Left lung (tissue), 4 donors: ENCODE measurements at regions not wholly inside any gene's neighbourhood (a gene's known extent, or its start where the extent isn't known, plus 50 kb on each side); places are given as distances from the start of the nearest gene placed in this dataset.
"Not testable (repeated sequence)": the region's sequence is repeated elsewhere in the genome, so short reads cannot be mapped to it uniquely, and the experiment has no call there.

Source experiments
- ATAC-seq: fragments of 200-7000 bp; cut with Tn5 transposase; one replicate; pipeline ENCODE4 v1.9.1; 2020; ENCODE audit warnings: moderate library complexity
- DNase-seq, 4 donors: peaks; one replicate each; pipeline ENCODE4 v3.0.0-alpha.2; 2013 to 2020
- H3K27ac ChIP-seq, 2 donors: fragments of 200-600 bp; sonication (generic) in 1 of 2; one replicate each; pipeline versions ENCODE4 v1.5.0 to v1.8.0; 2020 to 2021
- H3K27me3 ChIP-seq, 2 donors: fragments of 200-600 bp; sonication (generic) in 1 of 2; one replicate each; pipeline versions ENCODE4 v1.5.0 to v1.8.0; 2020 to 2021
- H3K36me3 ChIP-seq, 2 donors: fragments of 200-600 bp; sonication (generic) in 1 of 2; one replicate each; pipeline versions ENCODE4 v1.5.0 to v1.8.0; 2020 to 2021
- H3K4me1 ChIP-seq, 2 donors: fragments of 200-600 bp; one replicate each; pipeline ENCODE4 v1.8.0; 2021
- H3K4me3 ChIP-seq, 2 donors: fragments of 200-600 bp; sonication (generic) in 1 of 2; one replicate each; pipeline versions ENCODE4 v1.5.0 to v1.8.0; 2020 to 2021; ENCODE audit warnings: mild to moderate bottlenecking in 1 of 2
- H3K9me3 ChIP-seq, 2 donors: fragments of 200-600 bp; sonication (generic) in 1 of 2; one replicate each; pipeline versions ENCODE4 v1.5.0 to v1.8.0; 2020 to 2021
- intact Hi-C, 2 donors: fragments of 100-400 bp; cut with DNase I; formaldehyde crosslinking; loops; one replicate each; pipeline versions ENCODE4 v1.11.2 to v1.14.2; 2022
- TF ChIP-seq, protein P1 (sequence below), 2 donors: fragments of 200-600 bp; sonication (generic) in 1 of 2; IDR thresholded peaks; one replicate each; pipeline versions ENCODE4 v1.5.0 to v1.8.0; 2021; ENCODE audit warnings: antibody characterized with exemption in 2 of 2
- donor health status: DM: no; HTN: yes; CAD: no.
- donor health status: DM: no; HTN: no; CAD: no.

DNA sequence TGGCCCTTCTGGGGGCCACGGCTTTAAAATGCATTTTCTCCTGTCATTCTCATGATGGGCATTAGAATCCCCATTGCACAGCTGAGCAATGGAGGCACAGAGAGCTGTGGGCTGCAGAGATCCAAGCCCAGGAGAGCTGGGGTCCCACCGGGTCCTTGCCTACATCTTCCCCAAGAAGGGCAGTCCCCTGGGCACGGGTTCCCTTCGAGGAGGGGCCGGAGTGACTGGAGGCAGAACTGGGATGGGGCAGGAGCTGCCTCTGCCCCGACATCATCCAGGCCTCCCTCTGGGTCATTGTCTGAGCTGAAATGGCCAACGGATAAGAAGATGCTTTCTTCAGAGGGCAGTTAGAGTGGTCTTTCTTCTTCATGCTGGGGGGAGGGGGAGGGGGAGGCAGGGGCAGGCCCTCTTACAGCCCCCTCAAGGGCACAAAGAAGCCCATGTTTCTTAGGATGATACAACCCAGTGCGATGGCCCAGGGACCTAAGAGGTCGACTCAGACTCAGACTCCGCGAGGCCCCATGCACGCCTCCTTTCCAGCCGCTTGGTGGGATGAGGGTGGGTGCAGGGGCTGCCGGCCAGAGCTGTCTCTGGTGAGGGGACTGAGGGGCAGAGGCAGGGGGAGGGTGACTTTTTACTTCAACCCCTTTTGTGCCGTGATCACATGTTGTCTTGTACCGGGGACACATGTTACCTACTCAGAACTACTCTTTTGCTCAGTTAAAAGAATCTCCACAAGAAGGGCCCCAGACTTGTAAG, 112.4 kb upstream of the IRX2 start:
- TF ChIP-seq, protein P1, sequence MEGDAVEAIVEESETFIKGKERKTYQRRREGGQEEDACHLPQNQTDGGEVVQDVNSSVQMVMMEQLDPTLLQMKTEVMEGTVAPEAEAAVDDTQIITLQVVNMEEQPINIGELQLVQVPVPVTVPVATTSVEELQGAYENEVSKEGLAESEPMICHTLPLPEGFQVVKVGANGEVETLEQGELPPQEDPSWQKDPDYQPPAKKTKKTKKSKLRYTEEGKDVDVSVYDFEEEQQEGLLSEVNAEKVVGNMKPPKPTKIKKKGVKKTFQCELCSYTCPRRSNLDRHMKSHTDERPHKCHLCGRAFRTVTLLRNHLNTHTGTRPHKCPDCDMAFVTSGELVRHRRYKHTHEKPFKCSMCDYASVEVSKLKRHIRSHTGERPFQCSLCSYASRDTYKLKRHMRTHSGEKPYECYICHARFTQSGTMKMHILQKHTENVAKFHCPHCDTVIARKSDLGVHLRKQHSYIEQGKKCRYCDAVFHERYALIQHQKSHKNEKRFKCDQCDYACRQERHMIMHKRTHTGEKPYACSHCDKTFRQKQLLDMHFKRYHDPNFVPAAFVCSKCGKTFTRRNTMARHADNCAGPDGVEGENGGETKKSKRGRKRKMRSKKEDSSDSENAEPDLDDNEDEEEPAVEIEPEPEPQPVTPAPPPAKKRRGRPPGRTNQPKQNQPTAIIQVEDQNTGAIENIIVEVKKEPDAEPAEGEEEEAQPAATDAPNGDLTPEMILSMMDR (IDR thresholded peaks at IDR 0.05) = no peak
- Histone ChIP-seq H3K36me3 (no peaks in the 10 kb centered on the region), H3K9me3 (peaks cover 0 to 9% of the 10 kb centered on the region in 2 donors), H3K27ac (no peak overlapping the region), H3K4me1 (no peaks in the 10 kb centered on the region), H3K27me3 (peaks cover 0 to 18% of the 10 kb centered on the region in 2 donors), H3K4me3 (no peak overlapping the region)
- intact Hi-C loops = no loop called here
- DNase-seq (no peak), ATAC-seq (no peak)

- TF ChIP-seq, protein P1 (IDR thresholded peaks at IDR 0.05) = no peak
- Histone ChIP-seq H3K4me3 (no peak overlapping the region), H3K9me3 (peaks cover 0 to 9% of the 10 kb centered on the region in 2 donors), H3K27ac (no peak overlapping the region), H3K4me1 (no peaks in the 10 kb centered on the region), H3K27me3 (peaks cover 0 to 18% of the 10 kb centered on the region in 2 donors), H3K36me3 (no peaks in the 10 kb centered on the region)
- intact Hi-C loops = no loop called here
- DNase-seq (no peak), ATAC-seq (no peak)
Measured at GRCh38 chr5:2863133-2863532, 111.7 kb upstream of the IRX2 start.

- peaks cover 0 to 18% of the 10 kb centered on the region in 2 donors for H3K27me3 ChIP-seq
- intact Hi-C loops, H3K27ac ChIP-seq, H3K4me3 ChIP-seq, H3K4me1 ChIP-seq, DNase-seq, H3K36me3 ChIP-seq, ATAC-seq, H3K9me3 ChIP-seq: not testable (repeated sequence)
Measured at GRCh38 chr5:2862176-2862575, 110.7 kb upstream of the IRX2 start.

DNA sequence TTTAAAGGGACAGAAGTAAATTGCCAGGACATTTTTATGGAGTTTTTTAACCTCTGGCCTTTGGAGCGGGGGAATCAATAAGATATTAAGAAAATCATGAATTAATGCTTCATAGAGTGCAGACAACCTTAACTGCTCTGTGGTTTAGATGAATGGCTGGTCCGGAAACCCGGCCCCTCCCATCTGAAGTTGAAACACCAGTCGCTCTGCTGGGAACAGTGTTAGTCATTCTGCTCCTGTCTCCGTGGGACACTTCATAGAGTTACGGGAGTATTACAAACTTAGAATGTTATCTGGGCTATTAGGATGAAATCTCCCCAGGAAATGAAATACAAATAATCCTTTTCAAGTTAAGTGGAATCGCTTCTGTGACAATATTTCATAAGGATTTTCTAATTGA, 110.1 kb upstream of the IRX2 start:
- DNase-seq (no peak), ATAC-seq (peak; percentile 68)
- no peak overlapping the region for H3K27ac ChIP-seq
- peaks cover 0 to 9% of the 10 kb centered on the region in 2 donors for H3K9me3 ChIP-seq
- no peaks in the 10 kb centered on the region for H3K36me3 ChIP-seq
- TF ChIP-seq, protein P1 (IDR thresholded peaks at IDR 0.05) = no peak
- H3K4me3 ChIP-seq = no peak overlapping the region
- intact Hi-C loops = no loop called here
- H3K4me1 ChIP-seq = no peaks in the 10 kb centered on the region
- peaks cover 0 to 18% of the 10 kb centered on the region in 2 donors for H3K27me3 ChIP-seq

DNA sequence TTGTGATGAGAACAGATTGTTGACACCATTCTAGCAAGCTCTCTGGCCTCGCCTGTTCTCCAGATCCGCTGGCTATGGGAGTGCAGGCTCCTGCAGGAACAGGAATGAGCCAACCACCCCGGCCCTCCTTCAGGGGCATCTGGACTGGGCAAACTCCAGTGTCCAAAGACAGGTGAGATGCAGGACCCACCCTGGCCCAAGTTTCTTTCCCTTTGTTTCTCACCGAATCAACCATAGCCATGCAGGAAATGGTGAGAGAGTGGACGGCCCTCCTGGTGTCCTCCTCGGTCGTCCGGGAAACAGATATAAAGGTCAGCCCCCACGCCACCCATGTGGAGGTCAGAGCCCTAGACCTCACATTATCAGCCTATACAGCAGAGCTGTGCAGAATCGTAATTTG, 108.6 kb upstream of the IRX2 start:
- ATAC-seq (no peak), DNase-seq (no peak)
- H3K27ac ChIP-seq = no peak overlapping the region
- peaks cover 0 to 4% of the 10 kb centered on the region in 2 donors for H3K9me3 ChIP-seq
- H3K27me3 ChIP-seq = peaks cover 0 to 18% of the 10 kb centered on the region in 2 donors
- H3K4me3 ChIP-seq = no peak overlapping the region
- TF ChIP-seq, protein P1 (IDR thresholded peaks at IDR 0.05) = no peak
- H3K4me1 ChIP-seq = no peaks in the 10 kb centered on the region
- intact Hi-C loops = no loop called here
- no peaks in the 10 kb centered on the region for H3K36me3 ChIP-seq

DNA sequence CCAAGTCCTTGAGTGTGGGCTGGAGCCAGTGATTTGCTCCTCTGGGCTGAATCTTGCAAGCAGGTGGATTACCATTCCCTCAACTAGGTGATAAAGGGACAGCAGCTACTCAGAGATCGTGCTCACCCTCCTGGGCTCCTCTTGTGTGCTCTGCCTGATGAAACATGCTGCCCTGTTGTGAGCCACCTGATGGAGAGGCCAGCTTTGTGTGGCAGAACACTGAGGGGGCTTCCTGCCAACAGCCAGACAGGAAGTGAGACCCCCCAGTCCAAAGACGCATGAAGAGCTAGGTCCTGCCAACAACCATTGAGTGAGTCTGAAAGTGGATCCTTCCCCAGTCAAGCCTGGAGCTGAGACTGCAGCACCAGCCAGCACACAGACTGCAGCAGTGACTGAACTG, 106.4 kb upstream of the IRX2 start:
- ATAC-seq (no peak), DNase-seq (no peak)
- H3K27me3 ChIP-seq = peaks cover 0 to 18% of the 10 kb centered on the region in 2 donors
- H3K4me1 ChIP-seq = no peaks in the 10 kb centered on the region
- intact Hi-C loops = no loop called here
- TF ChIP-seq, protein P1 (IDR thresholded peaks at IDR 0.05) = no peak
- H3K36me3 ChIP-seq = no peaks in the 10 kb centered on the region
- H3K4me3 ChIP-seq = no peak overlapping the region
- no peaks in the 10 kb centered on the region for H3K9me3 ChIP-seq
- H3K27ac ChIP-seq = no peak overlapping the region
